HCT116 (cell line): ENCODE measurements at regions not wholly inside any gene's neighbourhood (a gene's known extent, or its start where the extent isn't known, plus 50 kb on each side); places are given as distances from the start of the nearest gene placed in this dataset.

ENCODE experiments used
- ATAC-seq: fragments of 200-7000 bp; cut with Tn5 transposase; 2 replicates; pipeline ENCODE4 v1.9.1; 2020; ENCODE audit warnings: mild to moderate bottlenecking, moderate library complexity
- BruUV-seq: library from RNA; stranded (reverse); fragments of 400-500 nt; replicated peaks from 2 replicates; lab custom pipeline; 2021; lab: Mats Ljungman, UMichigan
- CTCF ChIA-PET: fragments of 300-600 bp; sonication (Branson Sonifier 250); formaldehyde crosslinking; loops from one replicate; lab custom pipeline; 2021; ENCODE audit warnings: antibody characterized with exemption; lab: Charles Lee
- POLR2A ChIA-PET: fragments of 300-600, 350-600 bp; sonication (Branson Sonifier 250); formaldehyde crosslinking; loops from one replicate; lab custom pipeline; 2021; ENCODE audit warnings: antibody characterized with exemption; lab: Charles Lee
- RAD21 ChIA-PET, 2 experiments: fragments of 300-600 bp; sonication (Branson Sonifier 250); formaldehyde crosslinking; loops; one replicate each; lab custom pipeline; 2023; ENCODE audit warnings: low total read pairs in 2 of 2; ENCODE audit not compliant: uncharacterized antibody in 2 of 2, unreplicated experiment in 2 of 2, low non-redundant PET in 1 of 2; lab: Charles Lee
- DNase-seq: peaks from one replicate; pipeline ENCODE4 v3.0.0-alpha.2; 2010; ENCODE audit warnings: low read depth, low spot score
- H2AFZ ChIP-seq: fragments of 200-600 bp; shearing (Covaris generic), sonication (generic); 2 replicates; pipeline ENCODE4 v1.6.1; 2017; ENCODE audit warnings: low read depth, mixed run types, mixed read lengths, antibody characterized with exemption, low read length; ENCODE audit not compliant: poor library complexity, severe bottlenecking
- H3K27ac ChIP-seq: 2 replicates; pipeline ENCODE4 v1.5.1; 2012; ENCODE audit warnings: low read depth, low read length
- H3K27me3 ChIP-seq: fragments of 200-600 bp; sonication (generic); 2 replicates; pipeline ENCODE4 v1.6.1; 2016; ENCODE audit warnings: mixed run types, low read length, mixed read lengths; ENCODE audit not compliant: insufficient read depth
- H3K36me3 ChIP-seq, 2 experiments: fragments of 200-500 bp in 1 of 2; fragments of 200-600 bp in 1 of 2; sonication (Bioruptor generic) in 1 of 2; sonication (generic) in 1 of 2; 2 replicates each; pipeline versions ENCODE4 v1.5.1 to v1.6.1; 2014 to 2016; ENCODE audit warnings: low read length in 2 of 2, inconsistent platforms in 1 of 2, mixed read lengths in 1 of 2, mixed run types in 1 of 2; ENCODE audit not compliant: insufficient read depth in 2 of 2, control insufficient read depth in 1 of 2
- H3K4me1 ChIP-seq, 2 experiments: fragments of 200-600 bp in 1 of 2; sonication (generic) in 1 of 2; 2 replicates each; pipeline versions ENCODE4 v1.5.1 to v1.6.1; 2012 to 2017; ENCODE audit warnings: low read length in 2 of 2, inconsistent platforms in 1 of 2, mild to moderate bottlenecking in 1 of 2, mixed read lengths in 1 of 2, mixed run types in 1 of 2, moderate library complexity in 1 of 2; ENCODE audit not compliant: insufficient read depth in 2 of 2, control insufficient read depth in 1 of 2
- H3K4me2 ChIP-seq: fragments of 200-600 bp; sonication (generic); 2 replicates; pipeline ENCODE4 v1.6.1; 2017; ENCODE audit warnings: mixed run types, low read length, mixed read lengths
- H3K4me3 ChIP-seq, 2 experiments: fragments of 200-600 bp in 1 of 2; sonication (generic) in 1 of 2; replicated peaks in 1 of 2; 2 replicates each; pipeline ENCODE4 v1.5.1; 2011 to 2016; ENCODE audit warnings: low read length in 2 of 2, control low read depth in 1 of 2, low read depth in 1 of 2, mild to moderate bottlenecking in 1 of 2, mixed read lengths in 1 of 2, mixed run types in 1 of 2
- H3K79me2 ChIP-seq: fragments of 200-600 bp; sonication (generic); 2 replicates; pipeline ENCODE4 v1.6.1; 2017; ENCODE audit warnings: mild to moderate bottlenecking, mixed run types, low read length, moderate library complexity, mixed read lengths; ENCODE audit not compliant: insufficient read depth
- H3K9ac ChIP-seq: fragments of 200-600 bp; sonication (generic); 2 replicates; pipeline ENCODE4 v1.6.1; 2016; ENCODE audit warnings: low read length, mixed read lengths
- H3K9me2 ChIP-seq: fragments of 200-600 bp; sonication (generic), shearing (Covaris generic); 2 replicates; pipeline ENCODE4 v1.6.1; 2017; ENCODE audit warnings: mixed run types, mild to moderate bottlenecking, moderate library complexity; ENCODE audit not compliant: insufficient read depth
- H3K9me3 ChIP-seq, 2 experiments: fragments of 200-500 bp in 1 of 2; fragments of 200-600 bp in 1 of 2; sonication (Bioruptor generic) in 1 of 2; sonication (generic) in 1 of 2; 2 replicates each; pipeline ENCODE4 v1.6.1; 2014 to 2017; ENCODE audit warnings: low read length in 2 of 2, mixed read lengths in 2 of 2, inconsistent platforms in 1 of 2, low read depth in 1 of 2, mild to moderate bottlenecking in 1 of 2, mixed run types in 1 of 2, moderate library complexity in 1 of 2; ENCODE audit not compliant: control insufficient read depth in 1 of 2, insufficient read depth in 1 of 2
- H4K20me1 ChIP-seq: fragments of 200-600 bp; sonication (generic), shearing (Covaris generic); 2 replicates; pipeline ENCODE4 v1.6.1; 2017; ENCODE audit warnings: mixed run types, mild to moderate bottlenecking, moderate library complexity; ENCODE audit not compliant: insufficient read depth
- CBX3 ChIP-seq: IDR thresholded peaks from 2 replicates; pipeline ENCODE4 v1.6.1; 2012; ENCODE audit warnings: low read depth
- CEBPB ChIP-seq: IDR thresholded peaks from 2 replicates; pipeline ENCODE4 v1.6.1; 2012; ENCODE audit warnings: low read depth
- CTCF ChIP-seq, 3 experiments: fragments of 200-600 bp in 1 of 3; sonication (generic) in 1 of 3; IDR thresholded peaks in 2 of 3; conservative IDR thresholded peaks in 1 of 3; 2 replicates each; pipeline ENCODE4 v1.5.1; 2012 to 2017; ENCODE audit warnings: low read depth in 2 of 3, low read length in 2 of 3, antibody characterized with exemption in 1 of 3, borderline replicate concordance in 1 of 3, control low read depth in 1 of 3, mild to moderate bottlenecking in 1 of 3, mixed read lengths in 1 of 3, mixed run types in 1 of 3, moderate library complexity in 1 of 3; ENCODE audit not compliant: insufficient read depth in 1 of 3
- EGR1 ChIP-seq: IDR thresholded peaks from 2 replicates; pipeline ENCODE4 v1.6.1; 2012; ENCODE audit warnings: low read depth
- ELF1 ChIP-seq: IDR thresholded peaks from 2 replicates; pipeline ENCODE4 v1.6.1; 2012; ENCODE audit warnings: low read depth, borderline replicate concordance
- EZH2phosphoT487 ChIP-seq: fragments of 200-600 bp; IDR thresholded peaks from 2 replicates; pipeline ENCODE4 v1.6.1; 2018; ENCODE audit warnings: antibody characterized with exemption, borderline replicate concordance
- FOSL1 ChIP-seq: IDR thresholded peaks from 2 replicates; pipeline ENCODE4 v1.6.1; 2012; ENCODE audit warnings: low read depth
- JUND ChIP-seq: IDR thresholded peaks from 2 replicates; pipeline ENCODE4 v1.6.1; 2012
- POLR2A ChIP-seq: IDR thresholded peaks from 2 replicates; pipeline ENCODE4 v1.7.0; 2011; ENCODE audit warnings: borderline replicate concordance; ENCODE audit not compliant: insufficient read depth, insufficient read length; ENCODE audit errors: extremely low read depth
- POLR2AphosphoS5 ChIP-seq: IDR thresholded peaks from 2 replicates; pipeline ENCODE4 v1.6.1; 2011; ENCODE audit warnings: mild to moderate bottlenecking, low read depth, low read length, moderate library complexity
- RAD21 ChIP-seq: IDR thresholded peaks from 2 replicates; pipeline ENCODE4 v1.6.1; 2012; ENCODE audit warnings: low read depth, mild to moderate bottlenecking
- SP1 ChIP-seq: IDR thresholded peaks from 2 replicates; pipeline ENCODE4 v1.6.1; 2012; ENCODE audit warnings: low read depth
- SRF ChIP-seq: IDR thresholded peaks from 2 replicates; pipeline ENCODE4 v1.6.1; 2012; ENCODE audit warnings: low read depth
- TCF7L2 ChIP-seq: IDR thresholded peaks from 2 replicates; pipeline ENCODE4 v1.7.0; 2011; ENCODE audit warnings: borderline replicate concordance, inconsistent platforms; ENCODE audit not compliant: insufficient read depth, insufficient read length; ENCODE audit errors: extremely low read depth
- YY1 ChIP-seq: IDR thresholded peaks from 2 replicates; pipeline ENCODE4 v1.6.1; 2011; ENCODE audit warnings: low read length, low read depth, moderate library complexity, mild to moderate bottlenecking; ENCODE audit not compliant: insufficient replicate concordance; ENCODE audit errors: extremely low read depth
- ZBTB33 ChIP-seq: IDR thresholded peaks from 2 replicates; pipeline ENCODE4 v1.6.1; 2011; ENCODE audit warnings: mild to moderate bottlenecking, low read length, moderate library complexity; ENCODE audit not compliant: insufficient replicate concordance; ENCODE audit errors: extremely low read depth
- ZFX ChIP-seq: fragments of 450-650 bp; IDR thresholded peaks from 2 replicates; pipeline ENCODE4 v1.6.1; 2017
- intact Hi-C: fragments of 100-400 bp; cut with micrococcal nuclease; formaldehyde crosslinking; loops from 2 replicates; pipeline ENCODE4 v1.10.0; 2022
- TF ChIP-seq, protein P1 (sequence below): IDR thresholded peaks from 2 replicates; pipeline ENCODE4 v1.6.1; 2012
- TF ChIP-seq, protein P2 (sequence below): IDR thresholded peaks from 2 replicates; pipeline ENCODE4 v1.6.1; 2012

DNA sequence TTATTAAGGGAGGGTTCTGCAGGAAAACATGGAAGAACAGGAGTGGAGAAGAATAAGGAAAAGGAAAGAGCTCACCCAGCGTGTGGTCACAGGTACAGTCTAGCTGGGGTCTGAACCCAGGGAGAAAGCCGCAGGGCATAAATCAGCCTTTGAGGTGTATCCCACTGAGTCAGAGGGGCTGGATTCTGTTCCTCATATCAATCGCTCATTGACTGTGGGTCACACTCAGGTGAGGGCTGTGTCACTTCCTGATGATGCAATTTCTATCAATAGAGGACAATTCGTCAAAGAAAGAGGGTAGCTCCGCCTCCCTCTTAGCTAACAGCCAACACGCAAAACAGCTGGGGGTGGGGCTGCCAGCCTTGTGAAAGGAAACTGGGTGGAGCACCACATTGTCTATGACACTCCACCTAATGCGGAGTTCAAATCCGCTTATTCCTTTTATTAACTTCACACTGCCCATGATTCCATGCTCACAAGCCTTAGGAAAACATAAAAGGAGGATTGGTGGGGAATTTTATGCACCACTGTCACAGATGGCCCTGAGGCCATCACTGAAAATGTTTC, 176.2 kb downstream of the ICE1 start:
- Histone ChIP-seq H3K4me2 (peak overlapping the region; percentile 47), H3K9me2 (no peaks in the 10 kb centered on the region), H3K4me1 (peaks cover 0 to 12% of the 10 kb centered on the region in 2 experiments; a peak in 1 of 4 replicates), H3K27me3 (no peaks in the 10 kb centered on the region), H3K79me2 (no peaks in the 10 kb centered on the region), H3K9ac (no peak overlapping the region), H3K27ac (no peak overlapping the region), H3K36me3 (no peaks in the 10 kb centered on the region), H3K4me3 (peak overlapping the region; percentile 21 to 35; a peak in 3 of 4 replicates), H2AFZ (no peak overlapping the region), H3K9me3 (no peaks in the 10 kb centered on the region), H4K20me1 (no peaks in the 10 kb centered on the region)
- ATAC-seq (peak; percentile 78), DNase-seq (peak; percentile 82)
- ChIA-PET CTCF (interaction anchor here (1.2 kb wide), 1 partner anchor 18 kb away, joined by 4 read pairs; no protein-coding TSS in a partner anchor), POLR2A (interaction anchor here (0.7 to 1.7 kb wide), 4 partner anchors 11 to 36 kb away, joined by 3 to 7 read pairs (median 4); no protein-coding TSS in a partner anchor), RAD21 (no interaction called here)
- TF ChIP-seq POLR2A (no peak), EZH2phosphoT487 (no peak), CTCF (IDR thresholded peaks at IDR 0.05 in 2 of 3, conservative IDR thresholded peaks at IDR 0.05 in 1 of 3; ENCODE audit: borderline replicate concordance in 1 of 3, insufficient read depth in 1 of 3, low read depth in 2 of 3, low read length in 2 of 3) (no peak), CEBPB (peak; percentile 96), ZFX (no peak), JUND (peak; percentile 77), RAD21 (no peak), TCF7L2 (no peak), CBX3 (peak; percentile 84), ELF1 (peak; percentile 44; the same call in 1 of the 2 replicates), SRF (peak; percentile 25; the same call in 1 of the 2 replicates), SP1 (peak; percentile 82), EGR1 (no peak), YY1 (no peak), POLR2AphosphoS5 (peak; percentile 64), FOSL1 (peak; percentile 68), ZBTB33 (no peak)
- TF ChIP-seq, protein P1, sequence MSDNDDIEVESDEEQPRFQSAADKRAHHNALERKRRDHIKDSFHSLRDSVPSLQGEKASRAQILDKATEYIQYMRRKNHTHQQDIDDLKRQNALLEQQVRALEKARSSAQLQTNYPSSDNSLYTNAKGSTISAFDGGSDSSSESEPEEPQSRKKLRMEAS, result 0 out of 2 replicates have a peak, but pooled peaks have one; percentile 54
- TF ChIP-seq, protein P2, sequence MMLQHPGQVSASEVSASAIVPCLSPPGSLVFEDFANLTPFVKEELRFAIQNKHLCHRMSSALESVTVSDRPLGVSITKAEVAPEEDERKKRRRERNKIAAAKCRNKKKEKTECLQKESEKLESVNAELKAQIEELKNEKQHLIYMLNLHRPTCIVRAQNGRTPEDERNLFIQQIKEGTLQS, result peak; percentile 90
- BruUV-seq, result no TSS peak
- intact Hi-C loops, result no loop called here
